ENCODE measurements at regions not wholly inside any gene's neighbourhood (a gene's known extent, or its start where the extent isn't known, plus 50 kb on each side); places are given as distances from the start of the nearest gene placed in this dataset.
"Not testable (repeated sequence)": the region's sequence is repeated elsewhere in the genome, so short reads cannot be mapped to it uniquely, and the experiment has no call there.

- no peak for DNase-seq
These were observed 1506.2 kb upstream of the LRRTM3 start for GRCh38 chr10:65419629-65420028.

- DNase-seq = no peak
These were observed 1502.8 kb upstream of the LRRTM3 start for GRCh38 chr10:65423043-65423442.

GRCh38 chr10:65429381-65429780 lies 1496.5 kb upstream of the LRRTM3 start:
- DNase-seq = not testable (repeated sequence)

GRCh38 chr10:65430979-65431378 lies 1494.9 kb upstream of the LRRTM3 start:
- DNase-seq = no peak

- DNase-seq = no peak
These were observed 1454.8 kb upstream of the LRRTM3 start for GRCh38 chr10:65470986-65471385.

GRCh38 chr10:65482848-65483247 lies 1443.0 kb upstream of the LRRTM3 start:
- no peak for DNase-seq

GRCh38 chr10:65491799-65492198 lies 1434.0 kb upstream of the LRRTM3 start:
- DNase-seq = no peak

- DNase-seq = no peak
These were observed 1429.3 kb upstream of the LRRTM3 start for GRCh38 chr10:65496541-65496940.

- no peak for DNase-seq
These were observed 1428.0 kb upstream of the LRRTM3 start for GRCh38 chr10:65497837-65498236.

- DNase-seq = no peak
These were observed 1425.1 kb upstream of the LRRTM3 start for GRCh38 chr10:65500716-65501115.

- DNase-seq = no peak
These were observed 1424.6 kb upstream of the LRRTM3 start for GRCh38 chr10:65501259-65501658.

GRCh38 chr10:65518379-65518778 lies 1407.5 kb upstream of the LRRTM3 start:
- DNase-seq = no peak

- no peak for DNase-seq
These were observed 1396.8 kb upstream of the LRRTM3 start for GRCh38 chr10:65528986-65529385.

- DNase-seq = no peak
These were observed 1394.3 kb upstream of the LRRTM3 start for GRCh38 chr10:65531545-65531944.

- no peak for DNase-seq
These were observed 1391.1 kb upstream of the LRRTM3 start for GRCh38 chr10:65534771-65535170.

- DNase-seq = no peak
These were observed 1381.1 kb upstream of the LRRTM3 start for GRCh38 chr10:65544756-65545155.

GRCh38 chr10:65548001-65548400 lies 1377.8 kb upstream of the LRRTM3 start:
- no peak for DNase-seq

- no peak for DNase-seq
These were observed 1375.1 kb upstream of the LRRTM3 start for GRCh38 chr10:65550761-65551160.

GRCh38 chr10:65555192-65555591 lies 1370.6 kb upstream of the LRRTM3 start:
- no peak for DNase-seq

GRCh38 chr10:65556006-65556405 lies 1369.8 kb upstream of the LRRTM3 start:
- DNase-seq = no peak

- DNase-seq = no peak
These were observed 1366.5 kb upstream of the LRRTM3 start for GRCh38 chr10:65559369-65559768.

- no peak for DNase-seq
These were observed 1360.6 kb upstream of the LRRTM3 start for GRCh38 chr10:65565246-65565645.

- no peak for DNase-seq
These were observed 1358.9 kb upstream of the LRRTM3 start for GRCh38 chr10:65566906-65567305.

GRCh38 chr10:65570143-65571010 lies 1355.5 kb upstream of the LRRTM3 start:
- no peak for DNase-seq

GRCh38 chr10:65571011-65571570 lies 1354.7 kb upstream of the LRRTM3 start:
- no peak for DNase-seq
